ENCODE measurements at regions not wholly inside any gene's neighbourhood (a gene's known extent, or its start where the extent isn't known, plus 50 kb on each side); places are given as distances from the start of the nearest gene placed in this dataset.
A peak's percentile ranks its signal among the peaks of the same experiment; 100 is the strongest.

DNA sequence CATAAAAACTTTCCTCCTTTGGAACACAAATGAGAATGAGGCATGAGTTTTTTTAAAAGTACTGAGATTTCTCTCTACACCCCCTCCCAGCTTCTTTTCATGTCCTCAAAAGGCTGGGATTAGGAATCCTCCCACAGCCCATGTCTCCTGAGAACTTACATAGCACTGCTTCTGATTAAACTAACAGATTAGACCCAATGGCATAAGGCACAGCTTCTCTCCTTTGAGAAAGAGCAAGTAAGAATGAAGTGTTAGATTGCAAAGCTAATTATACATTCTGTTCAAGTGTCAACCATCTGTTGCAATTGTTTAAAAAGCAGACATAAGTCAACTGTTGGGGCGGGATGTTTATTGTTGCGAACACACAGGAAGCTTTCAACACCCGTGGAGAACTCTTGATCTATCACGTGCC is 715.1 kb downstream of the CDH11 start:
- Histone ChIP-seq H3K27ac (ENCODE audit: low read length) (peak overlapping the region; percentile 86; the same call in 1 of the 2 replicates), H4K20me1 (ENCODE audit: insufficient read depth, low read depth, low read length) (no peaks in the 10 kb centered on the region), H3K4me1 (ENCODE audit: low read length) (peaks cover 69% of the 10 kb centered on the region), H3K4me2 (ENCODE audit: low read depth, low read length, poor library complexity, severe bottlenecking) (no peak overlapping the region), H3K4me3 (ENCODE audit: low read length) (no peak overlapping the region), H3K27me3 (ENCODE audit: low read length) (no peaks in the 10 kb centered on the region), H3K9me2 (replicated peaks; ENCODE audit: insufficient read depth, low read length) (no peaks in the 10 kb centered on the region), H3K9ac (ENCODE audit: low read length) (no peak overlapping the region), H3K79me2 (ENCODE audit: low read length) (no peaks in the 10 kb centered on the region), H3K36me3 (ENCODE audit: insufficient read depth, low read length) (no peaks in the 10 kb centered on the region), H3K9me3 (ENCODE audit: low read length) (no peaks in the 10 kb centered on the region), H2AFZ (ENCODE audit: low read length) (peak overlapping the region; percentile 34)
- DNase-seq: no peak

DNA sequence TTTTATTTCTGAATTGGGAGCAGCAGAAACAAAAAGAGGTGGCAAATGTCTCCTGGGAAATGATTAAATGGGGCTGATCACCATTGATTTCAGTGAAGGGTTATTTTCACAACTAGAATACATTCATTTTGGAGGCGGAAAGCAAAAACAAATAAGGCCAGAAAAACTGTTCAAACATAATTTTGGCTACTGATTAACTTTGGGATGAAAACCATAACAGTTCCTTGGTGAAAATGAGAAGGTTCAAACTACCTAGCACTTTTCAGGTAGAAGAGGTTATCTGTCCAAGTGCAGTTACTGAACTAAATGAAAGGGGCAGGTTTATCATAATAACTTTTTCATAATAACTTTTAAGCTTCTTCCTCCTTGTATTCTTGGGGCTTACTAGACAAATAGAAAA is 718.5 kb downstream of the CDH11 start:
- Histone ChIP-seq H3K27ac (ENCODE audit: low read length) (no peak overlapping the region), H3K9ac (ENCODE audit: low read length) (no peak overlapping the region), H3K36me3 (ENCODE audit: insufficient read depth, low read length) (no peaks in the 10 kb centered on the region), H2AFZ (ENCODE audit: low read length) (0 out of 2 replicates have a peak overlapping the region, but pooled peaks have one; percentile 30), H3K9me3 (ENCODE audit: low read length) (no peaks in the 10 kb centered on the region), H3K4me2 (ENCODE audit: low read depth, low read length, poor library complexity, severe bottlenecking) (no peak overlapping the region), H4K20me1 (ENCODE audit: insufficient read depth, low read depth, low read length) (no peaks in the 10 kb centered on the region), H3K4me1 (ENCODE audit: low read length) (peaks cover 63% of the 10 kb centered on the region), H3K4me3 (ENCODE audit: low read length) (no peak overlapping the region), H3K79me2 (ENCODE audit: low read length) (no peaks in the 10 kb centered on the region), H3K9me2 (replicated peaks; ENCODE audit: insufficient read depth, low read length) (no peaks in the 10 kb centered on the region), H3K27me3 (ENCODE audit: low read length) (no peaks in the 10 kb centered on the region)
- no peak for DNase-seq

DNA sequence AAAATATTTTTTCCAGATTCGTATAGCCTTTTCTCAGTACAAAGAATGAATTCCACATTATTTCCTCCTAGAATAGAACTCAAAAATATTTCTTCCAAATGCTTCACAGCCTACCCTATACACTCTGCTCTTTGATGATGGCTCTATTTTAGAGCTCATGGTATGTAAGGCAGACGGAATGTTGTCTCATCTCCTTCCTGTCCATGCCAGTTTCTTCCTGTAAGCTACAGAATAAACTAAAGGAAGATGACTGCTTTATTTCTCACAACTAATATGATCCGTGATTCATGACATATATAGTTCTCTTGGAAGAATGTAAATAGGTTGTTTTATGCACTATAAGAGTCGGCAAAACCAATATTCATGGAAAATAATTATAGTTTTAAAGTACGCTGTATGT is 723.1 kb downstream of the CDH11 start:
- no peak overlapping the region for H3K9ac ChIP-seq (ENCODE audit: low read length)

DNA sequence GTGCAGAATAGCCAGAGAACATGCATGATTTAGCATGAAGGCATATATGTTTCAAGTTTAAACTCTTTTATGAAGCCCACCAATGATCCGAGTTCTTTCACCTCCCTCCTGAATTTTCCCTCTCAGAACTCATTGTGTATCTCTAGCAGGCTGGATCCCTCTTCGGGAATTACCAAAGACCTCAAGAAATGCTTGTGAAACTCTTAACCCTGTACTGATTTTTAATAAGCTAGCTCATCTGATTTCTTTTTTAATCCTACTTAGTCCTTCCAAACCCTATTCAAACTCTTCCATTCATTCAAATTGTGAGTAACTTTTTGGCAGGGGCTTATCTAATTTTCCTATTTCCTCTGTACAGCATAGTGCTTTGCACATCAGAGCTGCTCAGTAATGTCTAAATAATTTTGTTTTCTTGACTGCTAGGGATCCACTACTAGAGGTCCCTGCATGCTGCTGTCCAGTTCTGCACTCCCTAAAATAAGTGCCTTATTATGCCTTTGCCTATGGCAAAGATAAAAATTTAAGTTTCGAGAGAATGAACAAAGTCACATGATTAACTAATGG is 723.8 kb downstream of the CDH11 start:
- H2AFZ ChIP-seq (ENCODE audit: low read length): peak overlapping the region; percentile 15; the same call in 1 of the 2 replicates
- no peaks in the 10 kb centered on the region for H4K20me1 ChIP-seq (ENCODE audit: insufficient read depth, low read depth, low read length)
- peak overlapping the region; percentile 44 for H3K4me2 ChIP-seq (ENCODE audit: low read depth, low read length, poor library complexity, severe bottlenecking)
- DNase-seq: no peak
- peak overlapping the region; percentile 46 for H3K27ac ChIP-seq (ENCODE audit: low read length)
- no peaks in the 10 kb centered on the region for H3K79me2 ChIP-seq (ENCODE audit: low read length)
- H3K4me1 ChIP-seq (ENCODE audit: low read length): peaks cover 43% of the 10 kb centered on the region
- no peaks in the 10 kb centered on the region for H3K9me2 ChIP-seq (replicated peaks; ENCODE audit: insufficient read depth, low read length)
- no peaks in the 10 kb centered on the region for H3K27me3 ChIP-seq (ENCODE audit: low read length)
- H3K9me3 ChIP-seq (ENCODE audit: low read length): no peaks in the 10 kb centered on the region; the same call in 1 of the 2 replicates
- 0 out of 2 replicates have a peak overlapping the region, but pooled peaks have one; percentile 10 for H3K9ac ChIP-seq (ENCODE audit: low read length)
- H3K4me3 ChIP-seq (ENCODE audit: low read length): peak overlapping the region; percentile 22; the same call in 1 of the 2 replicates
- H3K36me3 ChIP-seq (ENCODE audit: insufficient read depth, low read length): no peaks in the 10 kb centered on the region

More for the DNA sequence above, 723.1 kb downstream of the CDH11 start:
- Histone ChIP-seq H3K9me2 (replicated peaks; ENCODE audit: insufficient read depth, low read length) (no peaks in the 10 kb centered on the region), H4K20me1 (ENCODE audit: insufficient read depth, low read depth, low read length) (no peaks in the 10 kb centered on the region), H3K27me3 (ENCODE audit: low read length) (no peaks in the 10 kb centered on the region), H3K27ac (ENCODE audit: low read length) (peak overlapping the region; percentile 46; the same call in 1 of the 2 replicates), H3K4me1 (ENCODE audit: low read length) (peaks cover 43% of the 10 kb centered on the region), H3K9me3 (ENCODE audit: low read length) (no peaks in the 10 kb centered on the region; the same call in 1 of the 2 replicates), H2AFZ (ENCODE audit: low read length) (no peak overlapping the region), H3K36me3 (ENCODE audit: insufficient read depth, low read length) (no peaks in the 10 kb centered on the region), H3K4me2 (ENCODE audit: low read depth, low read length, poor library complexity, severe bottlenecking) (no peak overlapping the region), H3K4me3 (ENCODE audit: low read length) (no peak overlapping the region), H3K79me2 (ENCODE audit: low read length) (no peaks in the 10 kb centered on the region)
- DNase-seq: no peak

DNA sequence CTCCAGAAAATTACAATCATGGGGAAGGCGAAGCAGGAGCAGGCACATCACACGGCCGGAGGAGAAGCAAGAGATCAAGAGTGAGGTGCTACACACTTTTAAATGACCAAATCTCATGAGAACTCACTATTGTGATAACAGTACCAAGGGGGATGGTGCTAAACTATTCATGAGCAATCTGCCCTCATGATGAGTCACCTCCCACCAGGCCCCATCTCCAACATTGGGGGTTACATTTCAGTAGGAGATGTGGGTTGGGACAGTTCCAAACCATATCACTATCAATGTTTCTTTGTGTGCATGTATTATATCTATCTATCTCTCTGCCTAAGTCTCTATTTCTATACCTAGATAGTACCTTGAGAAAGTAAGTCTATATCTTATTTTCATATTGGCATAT is 724.8 kb downstream of the CDH11 start:
- Histone ChIP-seq H3K4me2 (ENCODE audit: low read depth, low read length, poor library complexity, severe bottlenecking) (no peak overlapping the region), H3K36me3 (ENCODE audit: insufficient read depth, low read length) (no peaks in the 10 kb centered on the region), H3K4me1 (ENCODE audit: low read length) (peaks cover 43% of the 10 kb centered on the region), H3K4me3 (ENCODE audit: low read length) (no peak overlapping the region), H3K9me2 (replicated peaks; ENCODE audit: insufficient read depth, low read length) (no peaks in the 10 kb centered on the region), H4K20me1 (ENCODE audit: insufficient read depth, low read depth, low read length) (no peaks in the 10 kb centered on the region), H3K27ac (ENCODE audit: low read length) (no peak overlapping the region), H2AFZ (ENCODE audit: low read length) (no peak overlapping the region), H3K79me2 (ENCODE audit: low read length) (no peaks in the 10 kb centered on the region), H3K9me3 (ENCODE audit: low read length) (no peaks in the 10 kb centered on the region; the same call in 1 of the 2 replicates), H3K9ac (ENCODE audit: low read length) (no peak overlapping the region), H3K27me3 (ENCODE audit: low read length) (no peaks in the 10 kb centered on the region)
- DNase-seq: no peak

DNA sequence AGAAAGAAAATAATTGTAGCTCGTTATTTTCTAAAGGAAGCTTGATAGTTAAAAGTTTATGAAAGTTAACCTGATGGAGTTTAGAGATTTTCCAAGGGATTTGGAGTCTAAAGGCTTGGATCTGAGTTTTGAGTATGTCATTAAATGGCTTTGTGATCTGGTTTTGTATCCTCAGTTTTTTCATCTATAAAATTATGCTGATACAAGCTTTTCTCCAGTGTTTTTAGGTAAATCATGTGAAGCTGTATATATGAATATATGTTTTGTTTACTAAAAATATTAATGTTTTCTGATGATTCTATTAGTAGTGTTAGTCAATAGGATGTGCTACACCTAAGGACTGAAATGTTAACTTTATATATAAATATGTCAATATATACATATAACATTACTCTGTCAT is 727.8 kb downstream of the CDH11 start:
- H3K9me3 ChIP-seq (ENCODE audit: low read length): no peaks in the 10 kb centered on the region; the same call in 1 of the 2 replicates
- no peaks in the 10 kb centered on the region for H3K27me3 ChIP-seq (ENCODE audit: low read length)
- H3K9me2 ChIP-seq (replicated peaks; ENCODE audit: insufficient read depth, low read length): no peaks in the 10 kb centered on the region
- peaks cover 46% of the 10 kb centered on the region for H3K4me1 ChIP-seq (ENCODE audit: low read length)
- no peak overlapping the region for H3K4me3 ChIP-seq (ENCODE audit: low read length)
- no peak for DNase-seq
- no peak overlapping the region for H2AFZ ChIP-seq (ENCODE audit: low read length)
- H3K9ac ChIP-seq (ENCODE audit: low read length): no peak overlapping the region
- H3K27ac ChIP-seq (ENCODE audit: low read length): no peak overlapping the region
- H3K36me3 ChIP-seq (ENCODE audit: insufficient read depth, low read length): no peaks in the 10 kb centered on the region
- no peaks in the 10 kb centered on the region for H4K20me1 ChIP-seq (ENCODE audit: insufficient read depth, low read depth, low read length)
- H3K4me2 ChIP-seq (ENCODE audit: low read depth, low read length, poor library complexity, severe bottlenecking): no peak overlapping the region
- H3K79me2 ChIP-seq (ENCODE audit: low read length): no peaks in the 10 kb centered on the region

DNA sequence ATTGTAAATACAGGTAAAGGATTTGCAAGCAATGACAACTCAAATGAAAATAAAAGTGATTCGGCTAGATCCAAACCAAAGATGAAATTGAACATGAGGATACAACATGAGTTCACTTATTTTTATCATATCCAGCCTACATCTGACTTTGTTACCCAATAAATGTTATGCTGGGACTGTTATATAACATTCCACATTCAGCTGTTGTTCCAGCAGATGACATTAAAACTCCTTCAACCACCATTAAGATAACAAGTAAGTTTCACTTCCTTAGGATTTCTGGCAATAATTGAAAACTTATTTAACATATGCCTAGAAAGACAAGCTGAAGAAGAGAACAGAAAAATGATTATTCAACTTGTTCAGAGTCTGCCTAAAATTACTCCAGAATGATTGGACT is 729.4 kb downstream of the CDH11 start:
- no peaks in the 10 kb centered on the region for H3K9me2 ChIP-seq (replicated peaks; ENCODE audit: insufficient read depth, low read length)
- no peaks in the 10 kb centered on the region; the same call in 1 of the 2 replicates for H3K9me3 ChIP-seq (ENCODE audit: low read length)
- peak overlapping the region; percentile 21 for H3K4me2 ChIP-seq (ENCODE audit: low read depth, low read length, poor library complexity, severe bottlenecking)
- no peaks in the 10 kb centered on the region for H3K79me2 ChIP-seq (ENCODE audit: low read length)
- DNase-seq: no peak
- no peaks in the 10 kb centered on the region for H3K27me3 ChIP-seq (ENCODE audit: low read length)
- no peak overlapping the region for H3K4me3 ChIP-seq (ENCODE audit: low read length)
- H2AFZ ChIP-seq (ENCODE audit: low read length): peak overlapping the region; percentile 26; the same call in 1 of the 2 replicates
- H4K20me1 ChIP-seq (ENCODE audit: insufficient read depth, low read depth, low read length): no peaks in the 10 kb centered on the region
- no peak overlapping the region for H3K9ac ChIP-seq (ENCODE audit: low read length)
- H3K27ac ChIP-seq (ENCODE audit: low read length): peak overlapping the region; percentile 40
- H3K4me1 ChIP-seq (ENCODE audit: low read length): peaks cover 30% of the 10 kb centered on the region
- H3K36me3 ChIP-seq (ENCODE audit: insufficient read depth, low read length): no peaks in the 10 kb centered on the region

DNA sequence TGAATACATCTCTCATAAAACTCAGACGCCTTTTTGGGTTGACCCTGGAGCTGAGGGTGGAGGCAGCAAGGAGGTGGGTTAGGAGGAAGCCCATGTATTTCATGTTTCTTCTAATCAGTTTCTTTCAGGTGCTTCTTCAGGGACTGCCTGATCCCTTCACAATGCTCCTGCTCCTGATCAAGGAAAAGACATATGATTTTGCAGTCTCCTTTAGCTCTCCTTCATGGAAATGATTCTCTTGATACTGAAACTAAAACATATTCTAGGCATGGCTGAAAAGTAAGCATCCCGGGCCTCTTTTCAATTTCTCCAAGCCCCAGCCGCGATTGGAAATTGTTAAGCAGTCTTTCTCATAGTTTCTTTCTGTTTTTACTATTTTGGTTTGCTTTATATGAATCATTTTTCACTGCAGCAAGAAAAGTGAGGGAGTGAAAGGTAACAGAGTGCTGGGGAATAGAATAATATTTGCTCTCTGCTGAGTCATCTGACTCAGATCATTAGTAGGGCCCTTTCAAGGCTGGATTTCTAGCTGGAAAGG is 730.7 kb downstream of the CDH11 start:
- Histone ChIP-seq H2AFZ (ENCODE audit: low read length) (peak overlapping the region; percentile 82), H3K9me3 (ENCODE audit: low read length) (no peaks in the 10 kb centered on the region), H3K79me2 (ENCODE audit: low read length) (no peaks in the 10 kb centered on the region), H3K9ac (ENCODE audit: low read length) (no peak overlapping the region), H4K20me1 (ENCODE audit: insufficient read depth, low read depth, low read length) (no peaks in the 10 kb centered on the region), H3K9me2 (replicated peaks; ENCODE audit: insufficient read depth, low read length) (no peaks in the 10 kb centered on the region), H3K27me3 (ENCODE audit: low read length) (no peaks in the 10 kb centered on the region), H3K36me3 (ENCODE audit: insufficient read depth, low read length) (no peaks in the 10 kb centered on the region; the same call in 1 of the 2 replicates), H3K4me3 (ENCODE audit: low read length) (no peak overlapping the region), H3K4me2 (ENCODE audit: low read depth, low read length, poor library complexity, severe bottlenecking) (no peak overlapping the region), H3K4me1 (ENCODE audit: low read length) (peaks cover 27% of the 10 kb centered on the region), H3K27ac (ENCODE audit: low read length) (peak overlapping the region; percentile 58)
- no peak for DNase-seq

Measured in Karpas-422 (cell line).